ENCODE measurements at regions not wholly inside any gene's neighbourhood (a gene's known extent, or its start where the extent isn't known, plus 50 kb on each side); places are given as distances from the start of the nearest gene placed in this dataset.
"Not testable (repeated sequence)": the region's sequence is repeated elsewhere in the genome, so short reads cannot be mapped to it uniquely, and the experiment has no call there.

DNA sequence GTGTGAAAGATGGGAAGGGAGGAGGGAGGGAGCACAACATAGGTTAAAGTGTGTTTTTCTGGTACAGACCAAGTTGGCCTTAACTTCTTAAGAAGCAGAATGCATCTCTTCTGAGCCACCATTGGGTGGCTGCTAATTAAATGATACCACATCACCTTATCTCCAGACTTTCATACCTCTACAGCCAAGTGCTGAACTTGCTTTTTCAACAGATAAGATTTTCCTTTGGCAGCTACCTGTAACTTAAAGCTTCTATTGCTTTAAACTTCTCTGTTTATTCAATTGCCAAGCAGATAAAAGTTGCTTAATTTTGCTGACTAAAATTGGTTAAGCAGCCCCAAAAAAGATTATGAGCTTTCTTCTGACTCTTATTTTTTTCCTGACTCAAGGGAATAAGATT is 292.4 kb upstream of the SGO1 start (continued):
- TF ChIP-seq EZH2 (IDR thresholded peaks at IDR 0.05; ENCODE audit: low read depth, low read length, severe bottlenecking) (no peak), CEBPB (IDR thresholded peaks at IDR 0.05; ENCODE audit: low read depth, low read length) (no peak)

GRCh38 chr3:20464237-20464636 is 278.2 kb upstream of the SGO1 start:
- H3K23ac ChIP-seq (ENCODE audit: insufficient read length); H2BK15ac ChIP-seq (ENCODE audit: low read length); H3K56ac ChIP-seq (replicated peaks; ENCODE audit: insufficient read length, low read depth, low read length); H2BK5ac ChIP-seq (ENCODE audit: low read depth, low read length); H2BK12ac ChIP-seq (ENCODE audit: low read depth, low read length); H3K36me3 ChIP-seq (ENCODE audit: control insufficient read depth in 2 of 4, insufficient read depth in 4 of 4, low read length in 3 of 4); H3K4ac ChIP-seq (replicated peaks; ENCODE audit: insufficient read length, low read depth, low read length); H2AFZ ChIP-seq (ENCODE audit: low read length); H3K4me2 ChIP-seq (ENCODE audit: insufficient read depth in 1 of 2, low read depth in 2 of 2, low read length in 2 of 2); H3K4me1 ChIP-seq (replicated peaks in 1 of 4; ENCODE audit: control insufficient read depth in 3 of 4, insufficient read depth in 4 of 4, low read length in 3 of 4); H3K18ac ChIP-seq (ENCODE audit: extremely low read depth, low read length); H3K27ac ChIP-seq (ENCODE audit: low read depth, low read length); H3K9ac ChIP-seq (replicated peaks in 1 of 4; ENCODE audit: extremely low read depth in 1 of 4, low read depth in 3 of 4, low read length in 3 of 4); H2BK20ac ChIP-seq (ENCODE audit: low read length); H3K23me2 ChIP-seq (ENCODE audit: low read depth, low read length); DNase-seq (ENCODE audit: low read depth in 1 of 2, low spot score in 2 of 2); H4K91ac ChIP-seq (replicated peaks; ENCODE audit: insufficient read length, low read length); H3K27me3 ChIP-seq (replicated peaks in 1 of 4; ENCODE audit: control insufficient read depth in 3 of 4, extremely low read depth in 1 of 4, insufficient read depth in 3 of 4, low read length in 3 of 4); H3K4me3 ChIP-seq (ENCODE audit: extremely low read depth in 1 of 4, insufficient read depth in 2 of 4, low read depth in 3 of 4, low read length in 4 of 4); POLR2A ChIA-PET (ENCODE audit: partially characterized antibody); H2BK120ac ChIP-seq (replicated peaks; ENCODE audit: low read depth, low read length); H3K79me2 ChIP-seq (ENCODE audit: control insufficient read depth in 1 of 2, insufficient read depth in 2 of 2, low read length in 2 of 2); H4K5ac ChIP-seq (ENCODE audit: insufficient read length, low read depth, low read length); H3K79me1 ChIP-seq (ENCODE audit: low read depth, low read length); H3K9me3 ChIP-seq (ENCODE audit: insufficient read depth in 2 of 2, low read depth in 1 of 2, low read length in 1 of 2); H4K20me1 ChIP-seq (replicated peaks in 1 of 2; ENCODE audit: control insufficient read depth in 1 of 2, insufficient read depth in 2 of 2, low read length in 2 of 2); H2AK5ac ChIP-seq (ENCODE audit: low read depth, low read length); FAIRE-seq; H3K14ac ChIP-seq (ENCODE audit: insufficient read length); H4K8ac ChIP-seq (ENCODE audit: extremely low read depth, insufficient read depth, low read length): not testable (repeated sequence)
- WGBS, 2 experiments (ENCODE audit: extremely low coverage in 1 of 2, insufficient coverage in 1 of 2, insufficient read length in 1 of 2, insufficient replicate concordance in 2 of 2, low coverage in 1 of 2, low lambda C conversion rate in 2 of 2, missing lambda C conversion rate in 1 of 2), result 76% methylated on average over 2 of the region's 2 CpGs; no CpG with 5 or more reads in 1 of the 2 experiments
- CTCF ChIA-PET (ENCODE audit: partially characterized antibody), result interaction anchor here (0.7 kb wide), 1 partner anchor 21 kb away, joined by 3 read pairs; no protein-coding TSS in a partner anchor
